OCI-LY7 (cell line): ENCODE measurements at regions not wholly inside any gene's neighbourhood (a gene's known extent, or its start where the extent isn't known, plus 50 kb on each side); places are given as distances from the start of the nearest gene placed in this dataset.

Source experiments
- EZH2phosphoT487 ChIP-seq: fragments of 200-600 bp; sonication (generic); IDR thresholded peaks from 2 replicates; pipeline ENCODE4 v1.6.1; 2018; ENCODE audit warnings: low read depth, borderline replicate concordance, mild to moderate bottlenecking, mixed run types, antibody characterized with exemption, low read length, moderate library complexity, mixed read lengths
- TF ChIP-seq, protein P1 (sequence below): fragments of 200-600 bp; sonication (generic); conservative IDR thresholded peaks from 2 replicates; pipeline ENCODE4 v1.5.1; 2014; ENCODE audit warnings: mild to moderate bottlenecking, antibody characterized with exemption, low read length, moderate library complexity, mixed read lengths

DNA sequence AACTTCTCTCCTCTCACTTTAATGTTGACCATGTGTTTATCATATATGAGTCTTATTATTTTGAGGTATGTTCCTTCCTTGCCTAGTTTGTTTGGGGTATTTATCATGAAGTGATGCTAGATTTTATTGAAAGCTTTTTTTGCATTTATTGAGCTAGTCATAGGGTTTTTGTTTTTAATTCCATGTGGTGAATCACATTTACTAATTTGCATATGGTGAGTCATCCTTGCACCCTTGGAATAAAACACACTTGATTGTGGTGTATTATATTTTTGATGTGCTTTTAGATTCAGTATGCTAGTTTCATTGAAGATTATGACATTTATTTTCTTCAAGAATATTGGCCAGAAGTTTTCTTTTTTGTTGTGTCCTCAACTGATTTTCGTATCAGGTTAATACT, 464.6 kb downstream of the PCDH18 start:
- TF ChIP-seq, protein P1, sequence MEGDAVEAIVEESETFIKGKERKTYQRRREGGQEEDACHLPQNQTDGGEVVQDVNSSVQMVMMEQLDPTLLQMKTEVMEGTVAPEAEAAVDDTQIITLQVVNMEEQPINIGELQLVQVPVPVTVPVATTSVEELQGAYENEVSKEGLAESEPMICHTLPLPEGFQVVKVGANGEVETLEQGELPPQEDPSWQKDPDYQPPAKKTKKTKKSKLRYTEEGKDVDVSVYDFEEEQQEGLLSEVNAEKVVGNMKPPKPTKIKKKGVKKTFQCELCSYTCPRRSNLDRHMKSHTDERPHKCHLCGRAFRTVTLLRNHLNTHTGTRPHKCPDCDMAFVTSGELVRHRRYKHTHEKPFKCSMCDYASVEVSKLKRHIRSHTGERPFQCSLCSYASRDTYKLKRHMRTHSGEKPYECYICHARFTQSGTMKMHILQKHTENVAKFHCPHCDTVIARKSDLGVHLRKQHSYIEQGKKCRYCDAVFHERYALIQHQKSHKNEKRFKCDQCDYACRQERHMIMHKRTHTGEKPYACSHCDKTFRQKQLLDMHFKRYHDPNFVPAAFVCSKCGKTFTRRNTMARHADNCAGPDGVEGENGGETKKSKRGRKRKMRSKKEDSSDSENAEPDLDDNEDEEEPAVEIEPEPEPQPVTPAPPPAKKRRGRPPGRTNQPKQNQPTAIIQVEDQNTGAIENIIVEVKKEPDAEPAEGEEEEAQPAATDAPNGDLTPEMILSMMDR, result no peak
- TF ChIP-seq EZH2phosphoT487, result no peak
